GM12878 (cell line): ENCODE measurements at regions not wholly inside any gene's neighbourhood (a gene's known extent, or its start where the extent isn't known, plus 50 kb on each side); places are given as distances from the start of the nearest gene placed in this dataset.

Experiments
- ATAC-seq: fragments of 200-7000 bp; cut with Tn5 transposase; 3 replicates; pipeline ENCODE4 v1.9.1; 2020; ENCODE audit warnings: mild to moderate bottlenecking, moderate library complexity
- BruUV-seq: library from RNA; stranded (reverse); fragments of 400-500 nt; replicated peaks from 2 replicates; lab custom pipeline; 2021; lab: Mats Ljungman, UMichigan
- CTCF ChIA-PET: fragments of 300-600 bp; sonication (Branson Sonifier 250); formaldehyde crosslinking; extraction: SDS; loops from one replicate; lab custom pipeline; 2021; ENCODE audit warnings: inconsistent platforms; lab: Yijun Ruan, JAX
- POLR2A ChIA-PET: fragments of 350-600 bp; formaldehyde crosslinking; extraction: SDS; loops from one replicate; lab custom pipeline; 2021; ENCODE audit warnings: inconsistent platforms; lab: Charles Lee
- RAD21 ChIA-PET: fragments of 300-600 bp; sonication (Branson Sonifier 250); formaldehyde crosslinking; loops from one replicate; lab custom pipeline; 2023; ENCODE audit warnings: antibody characterized with exemption; ENCODE audit not compliant: unreplicated experiment; lab: Charles Lee
- SMC1A ChIA-PET: fragments of 300-600 bp; sonication (Branson Sonifier 250); formaldehyde crosslinking; loops from one replicate; lab custom pipeline; 2023; ENCODE audit not compliant: unreplicated experiment, uncharacterized antibody; lab: Charles Lee
- DNase-seq: peaks from one replicate; pipeline ENCODE4 v3.0.0-alpha.2; 2011; ENCODE audit warnings: low read depth, low spot score
- FAIRE-seq: peaks from 3 replicates; lab custom pipeline; 2011; peaks lifted over from hg19 to GRCh38; lab: Jason Lieb, UNC
- H2AFZ ChIP-seq: 2 replicates; pipeline ENCODE4 v1.6.0; 2011; ENCODE audit warnings: low read depth, low read length, control low read depth; ENCODE audit not compliant: control insufficient read depth
- H3K27ac ChIP-seq: 2 replicates; pipeline ENCODE4 v1.5.1; 2011; ENCODE audit warnings: control low read depth; ENCODE audit not compliant: control insufficient read depth, insufficient read depth
- H3K27me3 ChIP-seq, 2 experiments: replicated peaks in 1 of 2; 2 replicates each; pipeline versions ENCODE4 v1.6.0 to v1.6.1; 2011; ENCODE audit warnings: low read length in 1 of 2; ENCODE audit not compliant: control insufficient read depth in 2 of 2, insufficient read depth in 2 of 2
- H3K36me3 ChIP-seq, 2 experiments: 2 replicates each; pipeline ENCODE4 v1.5.1; 2011; ENCODE audit warnings: low read length in 1 of 2; ENCODE audit not compliant: control insufficient read depth in 2 of 2, insufficient read depth in 2 of 2
- H3K4me1 ChIP-seq: 2 replicates; pipeline ENCODE4 v1.6.1; 2011; ENCODE audit warnings: mild to moderate bottlenecking, low read length, moderate library complexity, mixed read lengths; ENCODE audit not compliant: control insufficient read depth, insufficient read depth
- H3K4me2 ChIP-seq: 2 replicates; pipeline ENCODE4 v1.6.0; 2011; ENCODE audit warnings: control low read depth; ENCODE audit not compliant: control insufficient read depth, insufficient read depth
- H3K4me3 ChIP-seq: fragments of 200-600 bp; sonication (generic); 2 replicates; pipeline ENCODE4 v1.5.1; 2016
- H3K79me2 ChIP-seq: 2 replicates; pipeline ENCODE4 v1.6.0; 2011; ENCODE audit warnings: low read length; ENCODE audit not compliant: control insufficient read depth, insufficient read depth
- H3K9ac ChIP-seq: 2 replicates; pipeline ENCODE4 v1.8.0; 2011; ENCODE audit warnings: low read length, control low read depth, mixed read lengths; ENCODE audit not compliant: control insufficient read depth, insufficient read depth
- H3K9me3 ChIP-seq: replicated peaks from 3 replicates; pipeline ENCODE4 v1.5.1; 2011; ENCODE audit warnings: mild to moderate bottlenecking, low read length; ENCODE audit not compliant: control insufficient read depth, insufficient read depth
- H4K20me1 ChIP-seq: 2 replicates; pipeline ENCODE4 v1.6.0; 2011; ENCODE audit not compliant: control insufficient read depth, insufficient read depth
- BCL11A ChIP-seq: IDR thresholded peaks from 2 replicates; pipeline ENCODE4 v1.6.1; 2011; ENCODE audit warnings: low read depth, low read length
- BRCA1 ChIP-seq: IDR thresholded peaks from 2 replicates; pipeline ENCODE4 v1.6.1; 2011; ENCODE audit warnings: low read depth, low read length, improper control_type of control experiment
- CREB1 ChIP-seq: IDR thresholded peaks from 2 replicates; pipeline ENCODE4 v1.6.1; 2012; ENCODE audit warnings: low read depth, mild to moderate bottlenecking, inconsistent platforms
- CTCF ChIP-seq, 3 experiments: IDR thresholded peaks in 2 of 3; conservative IDR thresholded peaks in 1 of 3; 2 replicates each; pipeline ENCODE4 v1.5.1; 2011; ENCODE audit warnings: low read depth in 3 of 3, low read length in 3 of 3, mild to moderate bottlenecking in 3 of 3, control low read depth in 2 of 3, moderate library complexity in 2 of 3, inconsistent platforms in 1 of 3, mixed read lengths in 1 of 3; ENCODE audit not compliant: control insufficient read depth in 2 of 3, insufficient read depth in 1 of 3; ENCODE audit errors: extremely low read depth in 1 of 3
- E2F4 ChIP-seq: IDR thresholded peaks from 2 replicates; pipeline ENCODE4 v1.6.1; 2012; ENCODE audit warnings: low read depth, low read length, improper control_type of control experiment
- ESRRA ChIP-seq: IDR thresholded peaks from 2 replicates; pipeline ENCODE4 v1.6.1; 2012; ENCODE audit warnings: mild to moderate bottlenecking, low read length, improper control_type of control experiment
- HDGF ChIP-seq: fragments of 450-650 bp; IDR thresholded peaks from 2 replicates; pipeline ENCODE4 v1.6.1; 2016; ENCODE audit warnings: antibody characterized with exemption
- IKZF2 ChIP-seq, 2 experiments: fragments of 450-650 bp; IDR thresholded peaks; 2 replicates each; pipeline ENCODE4 v1.6.1; 2017; ENCODE audit warnings: mild to moderate bottlenecking in 2 of 2, moderate library complexity in 2 of 2
- MXI1 ChIP-seq: fragments of 150-350 bp; IDR thresholded peaks from 2 replicates; pipeline ENCODE4 v1.6.1; 2011; ENCODE audit warnings: low read depth, mild to moderate bottlenecking, inconsistent platforms, low read length, improper control_type of control experiment
- NFYB ChIP-seq: IDR thresholded peaks from 2 replicates; pipeline ENCODE4 v1.6.1; 2011; ENCODE audit warnings: low read depth, mild to moderate bottlenecking, low read length, improper control_type of control experiment, moderate library complexity; ENCODE audit not compliant: insufficient read depth
- PAX5 ChIP-seq: IDR thresholded peaks from 2 replicates; pipeline ENCODE4 v1.6.1; 2011; ENCODE audit warnings: low read depth, low read length, borderline replicate concordance
- RUNX3 ChIP-seq: IDR thresholded peaks from 2 replicates; pipeline ENCODE4 v1.6.1; 2012; ENCODE audit warnings: low read length, inconsistent platforms
- SIN3A ChIP-seq: IDR thresholded peaks from 2 replicates; pipeline ENCODE4 v1.6.1; 2012; ENCODE audit warnings: low read depth, low read length, improper control_type of control experiment
- TCF12 ChIP-seq: IDR thresholded peaks from 2 replicates; pipeline ENCODE4 v1.6.1; 2011; ENCODE audit warnings: low read depth, mild to moderate bottlenecking, low read length
- WGBS: methylation state at CpG from one replicate; pipeline ENCODE4 v1.1.6; 2016; ENCODE audit warnings: low lambda C conversion rate; ENCODE audit not compliant: insufficient replicate concordance, insufficient coverage; ENCODE audit errors: missing lambda C conversion rate; 5-methylcytosine and 5-hydroxymethylcytosine counted together
- in situ Hi-C: fragments of 300-500 bp; cut with MboI; formaldehyde crosslinking; loops from 9 replicates; pipeline ENCODE4 v1.14.3; 2018; ENCODE audit warnings: mixed read lengths
- intact Hi-C: fragments of 100-400 bp; cut with micrococcal nuclease; formaldehyde crosslinking; loops from one replicate; pipeline ENCODE4 v1.14.2; 2022; ENCODE audit not compliant: unreplicated experiment
- TF ChIP-seq, protein P1 (sequence below): IDR thresholded peaks from 2 replicates; pipeline ENCODE4 v1.6.1; 2011; ENCODE audit warnings: borderline replicate concordance, low read depth, mild to moderate bottlenecking, moderate library complexity, low read length; ENCODE audit not compliant: insufficient read depth, poor library complexity, severe bottlenecking
- TF ChIP-seq, protein P2 (sequence below): IDR thresholded peaks from 2 replicates; pipeline ENCODE4 v1.6.1; 2011; ENCODE audit warnings: borderline replicate concordance, low read depth, mild to moderate bottlenecking, moderate library complexity, mixed read lengths, low read length; ENCODE audit not compliant: insufficient read depth; ENCODE audit errors: extremely low read length

- no peak for DNase-seq
- no peaks in the 10 kb centered on the region for H3K36me3 ChIP-seq
- no peaks in the 10 kb centered on the region for H3K4me1 ChIP-seq
- no peaks in the 10 kb centered on the region for H4K20me1 ChIP-seq
- FAIRE-seq: no peak
- H3K27ac ChIP-seq: no peak overlapping the region
- H3K27me3 ChIP-seq: no peaks in the 10 kb centered on the region; a peak in 1 of 4 replicates
- no peak overlapping the region for H2AFZ ChIP-seq
- in situ Hi-C loops (no loop called here), intact Hi-C loops (no loop called here)
- H3K4me2 ChIP-seq: no peak overlapping the region
- no peaks in the 10 kb centered on the region for H3K9me3 ChIP-seq
- POLR2A ChIA-PET: no interaction called here
- no peaks in the 10 kb centered on the region for H3K79me2 ChIP-seq
- no peak for ATAC-seq
- H3K4me3 ChIP-seq: no peak overlapping the region
- 45% methylated on average over 10 of the region's 10 CpGs for WGBS
- RAD21 ChIA-PET: no interaction called here
- CTCF ChIA-PET: no interaction called here
- BruUV-seq: no TSS peak
- no peak overlapping the region for H3K9ac ChIP-seq
- SMC1A ChIA-PET: no interaction called here
- no peak for TF ChIP-seq BCL11A
- TF ChIP-seq SIN3A: no peak
- no peak for TF ChIP-seq ESRRA
- no peak for TF ChIP-seq RUNX3
- no peak for TF ChIP-seq IKZF2 (IDR thresholded peaks at IDR 0.05)
- TF ChIP-seq, protein P1, sequence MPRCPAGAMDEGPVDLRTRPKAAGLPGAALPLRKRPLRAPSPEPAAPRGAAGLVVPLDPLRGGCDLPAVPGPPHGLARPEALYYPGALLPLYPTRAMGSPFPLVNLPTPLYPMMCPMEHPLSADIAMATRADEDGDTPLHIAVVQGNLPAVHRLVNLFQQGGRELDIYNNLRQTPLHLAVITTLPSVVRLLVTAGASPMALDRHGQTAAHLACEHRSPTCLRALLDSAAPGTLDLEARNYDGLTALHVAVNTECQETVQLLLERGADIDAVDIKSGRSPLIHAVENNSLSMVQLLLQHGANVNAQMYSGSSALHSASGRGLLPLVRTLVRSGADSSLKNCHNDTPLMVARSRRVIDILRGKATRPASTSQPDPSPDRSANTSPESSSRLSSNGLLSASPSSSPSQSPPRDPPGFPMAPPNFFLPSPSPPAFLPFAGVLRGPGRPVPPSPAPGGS: no peak
- no peak for TF ChIP-seq NFYB
- TF ChIP-seq TCF12: no peak
- no peak for TF ChIP-seq CREB1
- TF ChIP-seq, protein P2, sequence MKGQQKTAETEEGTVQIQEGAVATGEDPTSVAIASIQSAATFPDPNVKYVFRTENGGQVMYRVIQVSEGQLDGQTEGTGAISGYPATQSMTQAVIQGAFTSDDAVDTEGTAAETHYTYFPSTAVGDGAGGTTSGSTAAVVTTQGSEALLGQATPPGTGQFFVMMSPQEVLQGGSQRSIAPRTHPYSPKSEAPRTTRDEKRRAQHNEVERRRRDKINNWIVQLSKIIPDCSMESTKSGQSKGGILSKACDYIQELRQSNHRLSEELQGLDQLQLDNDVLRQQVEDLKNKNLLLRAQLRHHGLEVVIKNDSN: no peak
- no peak for TF ChIP-seq E2F4
- TF ChIP-seq PAX5: no peak
- TF ChIP-seq CTCF (IDR thresholded peaks at IDR 0.05 in 2 of 3, conservative IDR thresholded peaks at IDR 0.05 in 1 of 3; ENCODE audit: control insufficient read depth in 2 of 3, extremely low read depth in 1 of 3, insufficient read depth in 1 of 3, low read depth in 3 of 3, low read length in 3 of 3): no peak
- TF ChIP-seq BRCA1: no peak
- no peak for TF ChIP-seq HDGF
- TF ChIP-seq MXI1: no peak
Observed at GRCh38 chr10:14447094-14447839, 116.5 kb upstream of the FRMD4A start.
